ENCODE measurements at regions not wholly inside any gene's neighbourhood (a gene's known extent, or its start where the extent isn't known, plus 50 kb on each side); places are given as distances from the start of the nearest gene placed in this dataset.

DNA sequence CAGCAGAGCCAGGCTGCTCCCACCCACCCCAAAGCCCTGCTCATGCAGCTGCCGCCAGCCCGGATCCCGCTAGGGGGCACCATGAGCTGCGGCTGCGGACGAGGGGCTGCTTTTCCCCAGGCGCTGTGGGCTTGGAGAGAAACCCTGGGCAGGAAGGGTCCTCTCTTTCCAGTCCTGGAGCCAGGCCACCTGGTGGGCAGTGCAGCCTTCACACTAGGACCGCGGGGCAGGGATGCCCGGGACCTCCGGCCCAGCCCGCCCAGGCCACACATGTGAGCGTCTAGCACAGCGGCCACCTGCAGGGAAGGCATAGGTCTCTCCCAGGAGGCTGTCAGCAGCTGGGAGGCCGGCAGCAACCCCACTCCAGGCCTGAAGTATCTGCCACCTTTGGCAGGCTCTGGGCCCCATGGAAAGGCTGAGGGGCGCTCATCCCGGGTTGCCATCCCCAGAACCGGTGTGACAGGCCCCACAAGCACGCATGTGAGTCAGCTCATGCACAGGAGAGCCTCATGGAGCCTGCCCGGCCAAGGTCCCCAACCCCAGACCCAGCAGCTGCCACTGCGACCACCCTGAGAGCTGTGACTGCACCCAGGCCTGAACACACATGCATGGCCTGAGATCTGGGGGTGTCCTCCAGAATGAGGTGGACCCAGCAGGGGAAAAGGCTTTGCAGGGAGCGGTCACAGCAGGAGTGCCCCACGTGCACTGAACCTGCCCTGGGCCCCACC lies 280.0 kb upstream of the RTL1 start:
- Histone ChIP-seq H3K79me2 (ENCODE audit: insufficient read depth, low read depth, low read length) (no peaks in the 10 kb centered on the region), H3K4me3 (ENCODE audit: low read depth, low read length, poor library complexity, severe bottlenecking) (no peak overlapping the region), H2AFZ (ENCODE audit: low read length) (no peak overlapping the region), H3K9me3 (ENCODE audit: low read length) (no peaks in the 10 kb centered on the region), H3K36me3 (ENCODE audit: insufficient read depth, low read length) (no peaks in the 10 kb centered on the region), H3K4me1 (ENCODE audit: insufficient read depth, low read length, poor library complexity, severe bottlenecking) (no peaks in the 10 kb centered on the region), H4K20me1 (ENCODE audit: insufficient read depth, low read length) (no peaks in the 10 kb centered on the region), H3K4me2 (ENCODE audit: low read length) (no peak overlapping the region), H3K9me2 (ENCODE audit: insufficient read depth, low read length) (no peaks in the 10 kb centered on the region), H3K27ac (ENCODE audit: low read depth, low read length, poor library complexity, severe bottlenecking) (no peak overlapping the region)
- ChIA-PET CTCF (ENCODE audit: unreplicated experiment) (interaction anchor here (0.5 kb wide), 1 partner anchor 167 kb away, joined by 11 read pairs; no protein-coding TSS in a partner anchor), POLR2A (interaction anchor here (0.6 kb wide), 1 partner anchor 60 kb away, joined by 4 read pairs; no protein-coding TSS in a partner anchor)
- no TSS peak for BruUV-seq (replicated peaks)
- DNase-seq (ENCODE audit: low spot score): peak; percentile 41
- intact Hi-C loops (cut with micrococcal nuclease; ENCODE audit: unreplicated experiment): loop anchor here (1.0 kb wide), 1 partner anchor 445 kb away; no protein-coding TSS in a partner anchor
- TF ChIP-seq, protein P1, sequence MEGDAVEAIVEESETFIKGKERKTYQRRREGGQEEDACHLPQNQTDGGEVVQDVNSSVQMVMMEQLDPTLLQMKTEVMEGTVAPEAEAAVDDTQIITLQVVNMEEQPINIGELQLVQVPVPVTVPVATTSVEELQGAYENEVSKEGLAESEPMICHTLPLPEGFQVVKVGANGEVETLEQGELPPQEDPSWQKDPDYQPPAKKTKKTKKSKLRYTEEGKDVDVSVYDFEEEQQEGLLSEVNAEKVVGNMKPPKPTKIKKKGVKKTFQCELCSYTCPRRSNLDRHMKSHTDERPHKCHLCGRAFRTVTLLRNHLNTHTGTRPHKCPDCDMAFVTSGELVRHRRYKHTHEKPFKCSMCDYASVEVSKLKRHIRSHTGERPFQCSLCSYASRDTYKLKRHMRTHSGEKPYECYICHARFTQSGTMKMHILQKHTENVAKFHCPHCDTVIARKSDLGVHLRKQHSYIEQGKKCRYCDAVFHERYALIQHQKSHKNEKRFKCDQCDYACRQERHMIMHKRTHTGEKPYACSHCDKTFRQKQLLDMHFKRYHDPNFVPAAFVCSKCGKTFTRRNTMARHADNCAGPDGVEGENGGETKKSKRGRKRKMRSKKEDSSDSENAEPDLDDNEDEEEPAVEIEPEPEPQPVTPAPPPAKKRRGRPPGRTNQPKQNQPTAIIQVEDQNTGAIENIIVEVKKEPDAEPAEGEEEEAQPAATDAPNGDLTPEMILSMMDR (conservative IDR thresholded peaks at IDR 0.05; ENCODE audit: low read length): peak; percentile 73
- TF ChIP-seq EZH2phosphoT487 (IDR thresholded peaks at IDR 0.05; ENCODE audit: borderline replicate concordance, low read depth, low read length): no peak

DNA sequence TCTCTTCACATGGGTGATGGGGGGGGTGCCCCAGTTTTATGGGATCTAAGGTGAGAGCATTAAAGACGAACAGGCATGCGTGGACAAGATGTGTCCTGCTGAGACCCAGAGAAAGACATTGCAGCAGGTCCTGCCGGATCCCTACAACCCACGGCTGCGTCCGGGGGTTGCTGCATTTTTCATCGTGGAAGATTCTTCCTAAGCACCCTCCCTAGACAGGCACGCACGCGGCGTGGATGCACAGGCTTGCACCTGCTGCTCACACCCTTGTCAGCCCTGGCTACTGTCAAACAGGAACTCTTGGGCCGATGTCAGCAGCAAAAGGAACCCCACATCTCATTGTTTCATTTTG lies 280.6 kb upstream of the RTL1 start:
- POLR2A ChIA-PET: no interaction called here
- H2AFZ ChIP-seq (ENCODE audit: low read length): no peak overlapping the region
- no peaks in the 10 kb centered on the region for H3K9me3 ChIP-seq (ENCODE audit: low read length)
- DNase-seq (ENCODE audit: low spot score): no peak
- H3K4me1 ChIP-seq (ENCODE audit: insufficient read depth, low read length, poor library complexity, severe bottlenecking): no peaks in the 10 kb centered on the region
- H3K9me2 ChIP-seq (ENCODE audit: insufficient read depth, low read length): no peaks in the 10 kb centered on the region
- H3K79me2 ChIP-seq (ENCODE audit: insufficient read depth, low read depth, low read length): no peaks in the 10 kb centered on the region
- no peaks in the 10 kb centered on the region for H4K20me1 ChIP-seq (ENCODE audit: insufficient read depth, low read length)
- BruUV-seq (replicated peaks): no TSS peak
- no peak overlapping the region for H3K27ac ChIP-seq (ENCODE audit: low read depth, low read length, poor library complexity, severe bottlenecking)
- no peak overlapping the region for H3K4me3 ChIP-seq (ENCODE audit: low read depth, low read length, poor library complexity, severe bottlenecking)
- H3K4me2 ChIP-seq (ENCODE audit: low read length): no peak overlapping the region
- TF ChIP-seq EZH2phosphoT487 (IDR thresholded peaks at IDR 0.05; ENCODE audit: borderline replicate concordance, low read depth, low read length): no peak
- TF ChIP-seq, protein P1 (conservative IDR thresholded peaks at IDR 0.05; ENCODE audit: low read length): no peak
- CTCF ChIA-PET (ENCODE audit: unreplicated experiment): interaction anchor here (0.5 kb wide), 1 partner anchor 167 kb away, joined by 11 read pairs; no protein-coding TSS in a partner anchor
- no peaks in the 10 kb centered on the region for H3K36me3 ChIP-seq (ENCODE audit: insufficient read depth, low read length)
- intact Hi-C loops (cut with micrococcal nuclease; ENCODE audit: unreplicated experiment): no loop called here

DNA sequence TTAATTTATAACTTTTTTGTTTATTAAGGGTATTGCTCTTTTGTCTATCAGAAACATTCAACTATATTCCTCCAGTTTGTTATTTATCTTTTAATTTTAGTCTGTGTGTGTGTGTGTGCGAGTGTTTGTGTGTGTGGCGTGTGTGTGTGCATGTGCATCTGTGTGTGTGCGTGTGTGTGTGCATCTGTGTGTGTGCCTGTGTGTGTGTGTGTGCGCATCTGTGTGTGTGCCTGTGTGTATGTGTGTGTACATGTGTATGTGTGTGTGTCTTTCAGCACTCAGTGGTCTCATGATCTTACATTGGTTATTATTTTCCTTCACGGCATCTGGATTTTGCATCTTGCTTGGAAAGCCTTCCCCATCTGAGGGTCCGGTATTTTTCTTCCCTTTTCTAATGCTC lies 281.1 kb upstream of the RTL1 start:
- Histone ChIP-seq H3K4me2 (ENCODE audit: low read length) (no peak overlapping the region), H3K9me3 (ENCODE audit: low read length) (no peaks in the 10 kb centered on the region), H3K79me2 (ENCODE audit: insufficient read depth, low read depth, low read length) (no peaks in the 10 kb centered on the region), H3K36me3 (ENCODE audit: insufficient read depth, low read length) (no peaks in the 10 kb centered on the region), H3K27ac (ENCODE audit: low read depth, low read length, poor library complexity, severe bottlenecking) (no peak overlapping the region), H3K9me2 (ENCODE audit: insufficient read depth, low read length) (no peaks in the 10 kb centered on the region), H4K20me1 (ENCODE audit: insufficient read depth, low read length) (no peaks in the 10 kb centered on the region), H3K4me1 (ENCODE audit: insufficient read depth, low read length, poor library complexity, severe bottlenecking) (no peaks in the 10 kb centered on the region), H3K4me3 (ENCODE audit: low read depth, low read length, poor library complexity, severe bottlenecking) (no peak overlapping the region), H2AFZ (ENCODE audit: low read length) (no peak overlapping the region)
- ChIA-PET POLR2A (interaction anchor here (0.7 kb wide), 1 partner anchor 1333 kb away, joined by 4 read pairs; no protein-coding TSS in a partner anchor), CTCF (ENCODE audit: unreplicated experiment) (no interaction called here)
- TF ChIP-seq EZH2phosphoT487 (IDR thresholded peaks at IDR 0.05; ENCODE audit: borderline replicate concordance, low read depth, low read length): no peak
- TF ChIP-seq, protein P1 (conservative IDR thresholded peaks at IDR 0.05; ENCODE audit: low read length): no peak
- intact Hi-C loops (cut with micrococcal nuclease; ENCODE audit: unreplicated experiment): no loop called here
- no TSS peak for BruUV-seq (replicated peaks)
- no peak for DNase-seq (ENCODE audit: low spot score)

Measured in OCI-LY7 (cell line).